Neuronal stem cell (in vitro differentiated cells): ENCODE measurements at regions not wholly inside any gene's neighbourhood (a gene's known extent, or its start where the extent isn't known, plus 50 kb on each side); places are given as distances from the start of the nearest gene placed in this dataset.

Source experiments
- DNase-seq: peaks from one replicate; pipeline ENCODE4 v3.0.0-alpha.2; 2013; ENCODE audit warnings: low spot score
- H2AFZ ChIP-seq: one replicate; pipeline ENCODE4 v1.6.1; 2013; ENCODE audit warnings: mild to moderate bottlenecking, low read length, inconsistent platforms
- H2AK5ac ChIP-seq: 2 replicates; pipeline ENCODE4 v1.6.1; 2013; ENCODE audit warnings: low read depth, mild to moderate bottlenecking, inconsistent platforms, low read length, moderate library complexity, mixed read lengths
- H2BK120ac ChIP-seq: 2 replicates; pipeline ENCODE4 v1.6.1; 2013; ENCODE audit warnings: low read depth, mild to moderate bottlenecking, inconsistent platforms, low read length, moderate library complexity, mixed read lengths
- H2BK12ac ChIP-seq: one replicate; pipeline ENCODE4 v1.6.1; 2013; ENCODE audit warnings: low read length, inconsistent platforms
- H2BK15ac ChIP-seq: 2 replicates; pipeline ENCODE4 v1.6.1; 2013; ENCODE audit warnings: mild to moderate bottlenecking, low read length, inconsistent platforms, mixed read lengths
- H2BK5ac ChIP-seq: one replicate; pipeline ENCODE4 v1.6.1; 2013; ENCODE audit warnings: inconsistent platforms, mild to moderate bottlenecking, low read length, moderate library complexity
- H3K14ac ChIP-seq: one replicate; pipeline ENCODE4 v1.6.1; 2013; ENCODE audit warnings: low read length, inconsistent platforms
- H3K18ac ChIP-seq: 2 replicates; pipeline ENCODE4 v1.6.1; 2013; ENCODE audit warnings: low read length, inconsistent platforms
- H3K23ac ChIP-seq: 2 replicates; pipeline ENCODE4 v1.6.1; 2013; ENCODE audit warnings: low read depth, mild to moderate bottlenecking, mixed read lengths, low read length, inconsistent platforms; ENCODE audit not compliant: poor library complexity
- H3K27ac ChIP-seq: replicated peaks from 3 replicates; pipeline ENCODE4 v1.5.1; 2013; ENCODE audit warnings: low read length, inconsistent platforms
- H3K27me3 ChIP-seq, 3 experiments: 2 replicates each; pipeline ENCODE4 v1.6.1; 2013; ENCODE audit warnings: low read length in 3 of 3, mild to moderate bottlenecking in 2 of 3, inconsistent platforms in 1 of 3, low read depth in 1 of 3, mixed read lengths in 1 of 3, moderate library complexity in 1 of 3; ENCODE audit not compliant: control insufficient read depth in 3 of 3, insufficient read depth in 3 of 3
- H3K36me3 ChIP-seq, 2 donors: replicated peaks in 1 of 2; 2 replicates each; pipeline ENCODE4 v1.6.1; 2013; ENCODE audit warnings: low read length in 2 of 2; ENCODE audit not compliant: control insufficient read depth in 2 of 2, insufficient read depth in 2 of 2
- H3K4ac ChIP-seq: 2 replicates; pipeline ENCODE4 v1.6.1; 2013; ENCODE audit warnings: inconsistent platforms, mild to moderate bottlenecking, low read length, moderate library complexity
- H3K4me1 ChIP-seq, 2 donors: 1 replicate in 1 of 2; 2 replicates in 1 of 2; pipeline ENCODE4 v1.6.1; 2013; ENCODE audit warnings: low read length in 2 of 2, low read depth in 1 of 2; ENCODE audit not compliant: control insufficient read depth in 2 of 2, insufficient read depth in 1 of 2
- H3K4me2 ChIP-seq: one replicate; pipeline ENCODE4 v1.6.1; 2013; ENCODE audit warnings: mild to moderate bottlenecking, low read length, inconsistent platforms; ENCODE audit not compliant: insufficient read depth, poor library complexity, severe bottlenecking
- H3K4me3 ChIP-seq, 2 donors: 2 replicates each; pipeline ENCODE4 v1.5.1; 2013; ENCODE audit warnings: low read length in 2 of 2, mild to moderate bottlenecking in 2 of 2, inconsistent platforms in 1 of 2, moderate library complexity in 1 of 2
- H3K79me1 ChIP-seq: one replicate; pipeline ENCODE4 v1.6.1; 2013; ENCODE audit warnings: low read depth, mild to moderate bottlenecking, inconsistent platforms, low read length, moderate library complexity
- H3K9ac ChIP-seq: one replicate; pipeline ENCODE4 v1.6.1; 2013; ENCODE audit warnings: mild to moderate bottlenecking, low read depth, low read length, inconsistent platforms; ENCODE audit not compliant: poor library complexity
- H3K9me3 ChIP-seq, 2 donors: replicated peaks in 1 of 2; 2 replicates each; pipeline versions ENCODE3 to v1.6.1; 2013; ENCODE audit warnings: low read length in 2 of 2, mild to moderate bottlenecking in 2 of 2, inconsistent platforms in 1 of 2, low read depth in 1 of 2, mixed read lengths in 1 of 2, moderate library complexity in 1 of 2; ENCODE audit not compliant: control insufficient read depth in 2 of 2, insufficient read depth in 1 of 2
- H4K8ac ChIP-seq: one replicate; pipeline ENCODE4 v1.6.1; 2013; ENCODE audit warnings: low read depth, mild to moderate bottlenecking, inconsistent platforms, low read length, moderate library complexity
- H4K91ac ChIP-seq: one replicate; pipeline ENCODE4 v1.6.1; 2013; ENCODE audit warnings: low read length, low read depth, mild to moderate bottlenecking, inconsistent platforms; ENCODE audit not compliant: poor library complexity
- WGBS, 2 donors: extraction: QIAGEN DNeasy Blood & Tissue Kit; methylation state at CpG; one replicate each; pipeline ENCODE4 v1.1.7; 2013; ENCODE audit warnings: missing lambda C conversion rate in 2 of 2, mixed read lengths in 1 of 2; ENCODE audit not compliant: insufficient read length in 2 of 2, insufficient replicate concordance in 1 of 2; ENCODE audit errors: extremely low coverage in 2 of 2; 5-methylcytosine and 5-hydroxymethylcytosine counted together

DNA sequence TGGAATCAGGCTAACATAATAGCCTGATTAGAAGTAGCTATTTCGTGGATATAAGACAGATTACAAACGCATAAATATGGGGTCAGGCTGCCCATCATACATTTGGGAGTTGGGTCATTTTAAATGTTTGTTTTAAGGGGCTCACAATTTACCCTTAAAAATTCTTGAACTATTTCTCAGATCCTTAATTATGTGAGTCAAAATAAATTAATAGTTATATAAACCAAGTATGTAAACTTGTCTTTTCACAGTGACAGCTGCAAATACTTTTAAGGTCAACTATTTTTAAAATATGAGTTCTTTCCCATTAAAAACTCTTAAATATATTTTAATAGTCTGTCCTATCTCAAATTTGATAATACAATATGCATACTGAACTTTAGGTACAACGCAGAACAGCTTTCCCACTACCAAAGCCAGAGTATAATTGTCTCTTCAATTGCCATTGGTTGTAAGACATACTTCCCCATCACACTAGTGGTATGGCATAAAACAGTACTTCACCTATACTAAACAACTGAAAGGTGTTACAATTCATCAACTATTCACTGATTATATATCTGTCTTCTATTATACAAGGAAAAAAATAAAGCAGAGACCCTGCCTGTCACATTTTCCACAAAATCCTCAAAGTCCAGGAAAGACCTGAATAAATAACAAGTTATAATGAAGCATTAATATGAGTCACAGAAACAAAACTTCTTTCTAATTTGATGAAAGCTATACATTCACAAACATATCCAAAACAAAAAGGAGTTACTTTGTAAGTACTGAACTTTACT lies 80.8 kb upstream of the COL21A1 start:
- no peak overlapping the region for H2AFZ ChIP-seq
- H3K4me1 ChIP-seq = no peaks in the 10 kb centered on the region
- no peak overlapping the region for H3K18ac ChIP-seq
- H3K27ac ChIP-seq = no peak overlapping the region
- no CpG with 5 or more reads among the region's 3 CpGs for WGBS, 2 donors
- H3K27me3 ChIP-seq = no peaks in the 10 kb centered on the region
- no peak overlapping the region for H2BK15ac ChIP-seq
- H2AK5ac ChIP-seq = no peak overlapping the region
- H3K4ac ChIP-seq = no peak overlapping the region
- no peak overlapping the region for H3K4me3 ChIP-seq
- no peak overlapping the region for H3K23ac ChIP-seq
- no peak overlapping the region for H2BK120ac ChIP-seq
- no peaks in the 10 kb centered on the region for H3K9me3 ChIP-seq
- H4K91ac ChIP-seq = no peak overlapping the region
- H3K4me2 ChIP-seq = no peak overlapping the region
- H2BK12ac ChIP-seq = no peak overlapping the region
- H3K9ac ChIP-seq = no peak overlapping the region
- DNase-seq = no peak
- no peaks in the 10 kb centered on the region for H3K36me3 ChIP-seq
- no peaks in the 10 kb centered on the region for H3K79me1 ChIP-seq
- H4K8ac ChIP-seq = no peak overlapping the region
- H3K14ac ChIP-seq = no peak overlapping the region
- H2BK5ac ChIP-seq = no peak overlapping the region

DNA sequence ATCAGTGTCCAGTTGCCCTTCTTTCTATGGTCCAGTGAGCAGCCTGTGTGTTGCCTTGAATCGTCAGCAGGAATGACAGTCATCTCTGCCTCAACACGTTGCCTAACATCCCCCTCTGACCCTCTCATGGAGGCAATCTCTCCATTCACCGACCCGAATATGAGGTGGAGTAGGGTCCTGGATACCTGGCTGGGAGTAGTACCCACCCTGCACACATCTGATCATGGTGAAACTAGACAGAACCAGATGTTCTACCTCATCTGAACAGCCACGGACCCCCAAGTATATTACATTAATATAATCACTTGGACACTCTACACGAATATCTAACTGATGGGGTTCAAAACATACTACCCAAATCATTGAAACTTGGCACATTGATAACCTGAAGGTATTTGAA lies 77.0 kb upstream of the COL21A1 start:
- Histone ChIP-seq H2AFZ (no peak overlapping the region), H3K4ac (no peak overlapping the region), H2BK15ac (no peak overlapping the region), H3K4me1 (no peaks in the 10 kb centered on the region), H3K79me1 (no peaks in the 10 kb centered on the region), H3K36me3 (no peaks in the 10 kb centered on the region), H3K14ac (no peak overlapping the region), H2BK5ac (no peak overlapping the region), H2AK5ac (no peak overlapping the region), H3K4me3 (no peak overlapping the region), H3K27me3 (no peaks in the 10 kb centered on the region), H2BK120ac (no peak overlapping the region), H4K8ac (no peak overlapping the region), H4K91ac (no peak overlapping the region), H2BK12ac (no peak overlapping the region), H3K23ac (no peak overlapping the region), H3K9me3 (no peaks in the 10 kb centered on the region), H3K9ac (no peak overlapping the region), H3K4me2 (no peak overlapping the region), H3K18ac (no peak overlapping the region), H3K27ac (no peak overlapping the region)
- no peak for DNase-seq
- no CpG with 5 or more reads among the region's 6 CpGs for WGBS, 2 donors

DNA sequence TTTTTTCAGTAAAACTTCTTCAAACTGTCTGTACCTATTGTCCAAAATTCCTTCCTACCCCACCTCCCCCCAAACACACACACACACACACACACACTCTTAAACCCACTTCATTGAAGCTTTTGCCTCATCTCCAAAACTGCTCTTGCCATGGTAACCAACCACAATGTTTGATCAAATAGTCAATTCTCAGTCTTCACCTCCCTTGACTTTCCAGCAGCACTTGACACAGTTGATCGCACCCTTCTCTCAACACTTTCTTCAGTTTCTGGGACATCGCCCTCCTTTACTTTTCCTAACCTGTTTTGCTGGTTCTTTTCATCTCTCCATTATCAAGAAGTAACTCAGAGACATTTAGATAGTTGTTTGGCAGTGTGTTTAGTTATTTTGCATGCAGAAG lies 71.5 kb upstream of the COL21A1 start:
- Histone ChIP-seq H3K9ac (no peak overlapping the region), H2BK15ac (no peak overlapping the region), H3K14ac (no peak overlapping the region), H3K4me1 (no peaks in the 10 kb centered on the region), H3K9me3 (no peaks in the 10 kb centered on the region), H3K18ac (no peak overlapping the region), H2AK5ac (no peak overlapping the region), H2BK5ac (no peak overlapping the region), H2BK120ac (no peak overlapping the region), H2AFZ (no peak overlapping the region), H3K23ac (no peak overlapping the region), H2BK12ac (no peak overlapping the region), H3K27ac (no peak overlapping the region), H3K4me2 (no peak overlapping the region), H3K4ac (no peak overlapping the region), H3K79me1 (no peaks in the 10 kb centered on the region), H4K8ac (no peak overlapping the region), H3K4me3 (no peak overlapping the region), H3K27me3 (peaks cover 0 to 3% (median 0%) of the 10 kb centered on the region in 3 experiments), H3K36me3 (no peaks in the 10 kb centered on the region), H4K91ac (no peak overlapping the region)
- WGBS, 2 donors = no CpG with 5 or more reads among the region's 2 CpGs
- DNase-seq = no peak

DNA sequence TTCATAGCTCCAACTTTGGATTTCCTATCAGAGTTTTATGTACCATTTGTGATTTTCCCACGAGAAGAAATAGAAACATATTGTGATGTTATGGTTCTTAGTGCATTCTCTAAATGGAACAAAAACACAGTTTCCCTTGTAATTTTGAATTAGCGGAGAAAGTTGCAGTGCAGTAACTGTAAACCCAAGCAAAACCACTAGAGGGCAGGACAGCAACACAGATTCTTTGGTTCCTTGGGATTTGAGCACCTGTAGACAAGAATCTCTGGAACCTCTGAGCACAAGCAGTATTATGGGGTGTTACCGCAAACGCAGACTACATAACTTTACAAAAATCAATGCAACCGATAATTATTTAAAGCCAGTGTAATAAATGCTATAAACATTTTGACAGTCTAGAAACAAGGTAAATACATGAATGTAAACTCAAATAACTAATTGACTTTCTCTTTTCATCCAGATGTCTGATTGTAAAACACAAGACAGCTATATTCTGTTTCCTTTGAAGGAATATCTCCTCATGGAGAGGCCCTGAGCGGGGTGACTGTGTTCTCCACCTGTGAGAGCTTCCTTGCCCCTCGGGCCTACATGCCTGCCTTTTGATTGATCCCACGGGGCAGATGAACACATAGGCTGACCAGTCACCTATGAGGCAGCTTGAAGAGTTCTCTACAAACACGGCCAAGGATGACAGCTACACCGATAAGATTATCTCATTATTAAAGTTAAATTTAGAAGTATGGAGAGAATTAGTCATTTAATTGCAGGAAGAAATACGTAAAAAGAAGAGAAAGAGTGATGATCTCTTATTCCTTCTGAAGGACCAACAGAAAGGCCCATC lies 67.5 kb upstream of the COL21A1 start:
- H3K18ac ChIP-seq = no peak overlapping the region
- no peak overlapping the region for H2AFZ ChIP-seq
- H3K4me1 ChIP-seq = no peaks in the 10 kb centered on the region
- peaks cover 0 to 9% (median 0%) of the 10 kb centered on the region in 3 experiments for H3K27me3 ChIP-seq
- no peak overlapping the region for H2BK5ac ChIP-seq
- no peaks in the 10 kb centered on the region for H3K9me3 ChIP-seq
- no peak overlapping the region for H4K8ac ChIP-seq
- no peak overlapping the region for H2AK5ac ChIP-seq
- H3K79me1 ChIP-seq = no peaks in the 10 kb centered on the region
- H3K4me3 ChIP-seq = no peak overlapping the region
- H3K9ac ChIP-seq = no peak overlapping the region
- H4K91ac ChIP-seq = no peak overlapping the region
- no peak overlapping the region for H3K4me2 ChIP-seq
- H3K23ac ChIP-seq = no peak overlapping the region
- H3K4ac ChIP-seq = no peak overlapping the region
- DNase-seq = peak; percentile 33
- H2BK120ac ChIP-seq = no peak overlapping the region
- no peak overlapping the region for H3K27ac ChIP-seq
- H3K14ac ChIP-seq = no peak overlapping the region
- WGBS, 2 donors = 100% methylated on average over 1 of the region's 11 CpGs; no CpG with 5 or more reads in 1 of the 2 donors
- no peak overlapping the region for H2BK12ac ChIP-seq
- H2BK15ac ChIP-seq = no peak overlapping the region
- no peaks in the 10 kb centered on the region for H3K36me3 ChIP-seq
